Osteoblast (primary cell): ENCODE measurements at regions not wholly inside any gene's neighbourhood (a gene's known extent, or its start where the extent isn't known, plus 50 kb on each side); places are given as distances from the start of the nearest gene placed in this dataset.

Source experiments
- DNase-seq: peaks from one replicate; pipeline ENCODE4 v3.0.0; 2011; ENCODE audit warnings: low spot score, mixed read lengths; ENCODE audit not compliant: insufficient read length; ENCODE audit errors: missing footprints
- H2AFZ ChIP-seq: 2 replicates; pipeline ENCODE4 v1.6.0; 2011; ENCODE audit warnings: mild to moderate bottlenecking, low read length
- H3K27ac ChIP-seq: 2 replicates; pipeline ENCODE4 v1.5.1; 2011; ENCODE audit warnings: mild to moderate bottlenecking, low read depth, low read length, moderate library complexity
- H3K27me3 ChIP-seq: 2 replicates; pipeline ENCODE4 v1.6.0; 2012; ENCODE audit warnings: mild to moderate bottlenecking, control low read depth, inconsistent platforms, low read length, moderate library complexity; ENCODE audit not compliant: insufficient read depth
- H3K36me3 ChIP-seq: 2 replicates; pipeline ENCODE4 v1.5.1; 2011; ENCODE audit warnings: mild to moderate bottlenecking, low read length, control low read depth, moderate library complexity; ENCODE audit not compliant: insufficient read depth
- H3K4me1 ChIP-seq: 2 replicates; pipeline ENCODE4 v1.5.1; 2011; ENCODE audit warnings: mild to moderate bottlenecking, low read length, control low read depth, moderate library complexity; ENCODE audit not compliant: insufficient read depth
- H3K4me2 ChIP-seq: 2 replicates; pipeline ENCODE4 v1.6.0; 2011; ENCODE audit warnings: mild to moderate bottlenecking, low read length; ENCODE audit not compliant: insufficient read depth
- H3K4me3 ChIP-seq: fragments of 200-600 bp; sonication (generic); 3 replicates; pipeline ENCODE4 v1.5.1; 2012; ENCODE audit warnings: mild to moderate bottlenecking, low read length, inconsistent platforms; ENCODE audit not compliant: insufficient read depth
- H3K79me2 ChIP-seq: 2 replicates; pipeline ENCODE4 v1.6.0; 2012; ENCODE audit warnings: mild to moderate bottlenecking, low read length, control low read depth, inconsistent platforms; ENCODE audit not compliant: insufficient read depth
- H3K9me3 ChIP-seq: 2 replicates; pipeline ENCODE4 v1.5.1; 2011; ENCODE audit warnings: low read depth, low read length, control low read depth
- H4K20me1 ChIP-seq: 2 replicates; pipeline ENCODE4 v1.6.0; 2012; ENCODE audit warnings: mild to moderate bottlenecking, low read length, control low read depth; ENCODE audit not compliant: insufficient read depth
- TF ChIP-seq, protein P1 (sequence below): IDR thresholded peaks from 2 replicates; pipeline ENCODE4 v1.5.1; 2011; ENCODE audit warnings: mild to moderate bottlenecking, low read depth, low read length, moderate library complexity; ENCODE audit errors: extremely low read depth

- no peaks in the 10 kb centered on the region for H3K9me3 ChIP-seq
- H4K20me1 ChIP-seq: no peaks in the 10 kb centered on the region
- TF ChIP-seq, protein P1, sequence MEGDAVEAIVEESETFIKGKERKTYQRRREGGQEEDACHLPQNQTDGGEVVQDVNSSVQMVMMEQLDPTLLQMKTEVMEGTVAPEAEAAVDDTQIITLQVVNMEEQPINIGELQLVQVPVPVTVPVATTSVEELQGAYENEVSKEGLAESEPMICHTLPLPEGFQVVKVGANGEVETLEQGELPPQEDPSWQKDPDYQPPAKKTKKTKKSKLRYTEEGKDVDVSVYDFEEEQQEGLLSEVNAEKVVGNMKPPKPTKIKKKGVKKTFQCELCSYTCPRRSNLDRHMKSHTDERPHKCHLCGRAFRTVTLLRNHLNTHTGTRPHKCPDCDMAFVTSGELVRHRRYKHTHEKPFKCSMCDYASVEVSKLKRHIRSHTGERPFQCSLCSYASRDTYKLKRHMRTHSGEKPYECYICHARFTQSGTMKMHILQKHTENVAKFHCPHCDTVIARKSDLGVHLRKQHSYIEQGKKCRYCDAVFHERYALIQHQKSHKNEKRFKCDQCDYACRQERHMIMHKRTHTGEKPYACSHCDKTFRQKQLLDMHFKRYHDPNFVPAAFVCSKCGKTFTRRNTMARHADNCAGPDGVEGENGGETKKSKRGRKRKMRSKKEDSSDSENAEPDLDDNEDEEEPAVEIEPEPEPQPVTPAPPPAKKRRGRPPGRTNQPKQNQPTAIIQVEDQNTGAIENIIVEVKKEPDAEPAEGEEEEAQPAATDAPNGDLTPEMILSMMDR: no peak
- H3K4me1 ChIP-seq: no peaks in the 10 kb centered on the region
- H3K27ac ChIP-seq: no peak overlapping the region
- no peak overlapping the region for H2AFZ ChIP-seq
- no peaks in the 10 kb centered on the region for H3K27me3 ChIP-seq
- no peaks in the 10 kb centered on the region for H3K79me2 ChIP-seq
- DNase-seq: no peak
- no peaks in the 10 kb centered on the region for H3K36me3 ChIP-seq
- H3K4me2 ChIP-seq: no peak overlapping the region
- H3K4me3 ChIP-seq: no peak overlapping the region
These were observed 593.7 kb upstream of the CHAC2 start for GRCh38 chr2:53173698-53174455.

GRCh38 chr2:53173091-53173490 is 594.5 kb upstream of the CHAC2 start:
- no peak overlapping the region for H3K4me3 ChIP-seq
- H3K27me3 ChIP-seq: no peaks in the 10 kb centered on the region
- TF ChIP-seq, protein P1: no peak
- no peaks in the 10 kb centered on the region for H4K20me1 ChIP-seq
- H3K79me2 ChIP-seq: no peaks in the 10 kb centered on the region
- no peaks in the 10 kb centered on the region for H3K9me3 ChIP-seq
- H3K36me3 ChIP-seq: no peaks in the 10 kb centered on the region
- H2AFZ ChIP-seq: no peak overlapping the region
- H3K4me2 ChIP-seq: no peak overlapping the region
- H3K27ac ChIP-seq: no peak overlapping the region
- H3K4me1 ChIP-seq: no peaks in the 10 kb centered on the region
- no peak for DNase-seq

GRCh38 chr2:53170466-53170865 is 597.1 kb upstream of the CHAC2 start:
- no peaks in the 10 kb centered on the region for H3K4me1 ChIP-seq
- TF ChIP-seq, protein P1: no peak
- no peak overlapping the region for H3K27ac ChIP-seq
- no peaks in the 10 kb centered on the region for H3K9me3 ChIP-seq
- DNase-seq: no peak
- no peaks in the 10 kb centered on the region for H4K20me1 ChIP-seq
- no peaks in the 10 kb centered on the region for H3K79me2 ChIP-seq
- H3K4me3 ChIP-seq: no peak overlapping the region
- no peak overlapping the region for H3K4me2 ChIP-seq
- no peaks in the 10 kb centered on the region for H3K36me3 ChIP-seq
- H3K27me3 ChIP-seq: no peaks in the 10 kb centered on the region
- no peak overlapping the region for H2AFZ ChIP-seq

GRCh38 chr2:53167227-53167626 is 600.4 kb upstream of the CHAC2 start:
- H3K4me2 ChIP-seq: no peak overlapping the region
- no peaks in the 10 kb centered on the region for H3K9me3 ChIP-seq
- H3K27ac ChIP-seq: no peak overlapping the region
- H3K79me2 ChIP-seq: no peaks in the 10 kb centered on the region
- no peak overlapping the region for H3K4me3 ChIP-seq
- H3K27me3 ChIP-seq: no peaks in the 10 kb centered on the region
- no peak overlapping the region for H2AFZ ChIP-seq
- DNase-seq: no peak
- no peaks in the 10 kb centered on the region for H3K36me3 ChIP-seq
- no peaks in the 10 kb centered on the region for H4K20me1 ChIP-seq
- H3K4me1 ChIP-seq: no peaks in the 10 kb centered on the region
- TF ChIP-seq, protein P1: no peak
